ENCODE measurements at regions not wholly inside any gene's neighbourhood (a gene's known extent, or its start where the extent isn't known, plus 50 kb on each side); places are given as distances from the start of the nearest gene placed in this dataset.
"Not testable (repeated sequence)": the region's sequence is repeated elsewhere in the genome, so short reads cannot be mapped to it uniquely, and the experiment has no call there.

- H3K4me3 ChIP-seq (ENCODE audit: low read length): no peak overlapping the region
- DNase-seq (ENCODE audit: low read depth): no peak
- no peak for TF ChIP-seq CTCF (conservative IDR thresholded peaks at IDR 0.05; ENCODE audit: low read length)
These were observed 1414.6 kb downstream of the SLITRK1 start for GRCh38 chr13:82467626-82468025.

- H3K4me3 ChIP-seq (ENCODE audit: low read length); DNase-seq (ENCODE audit: low read depth): not testable (repeated sequence)
These were observed 1422.7 kb downstream of the SLITRK1 start for GRCh38 chr13:82459575-82459974.

GRCh38 chr13:82458169-82458568 lies 1424.1 kb downstream of the SLITRK1 start:
- no peak for TF ChIP-seq CTCF (conservative IDR thresholded peaks at IDR 0.05; ENCODE audit: low read length)
- H3K4me3 ChIP-seq (ENCODE audit: low read length): no peak overlapping the region
- DNase-seq (ENCODE audit: low read depth): no peak

GRCh38 chr13:82457548-82457947 lies 1424.7 kb downstream of the SLITRK1 start:
- H3K4me3 ChIP-seq (ENCODE audit: low read length); DNase-seq (ENCODE audit: low read depth): not testable (repeated sequence)

GRCh38 chr13:82447416-82448077 lies 1434.7 kb downstream of the SLITRK1 start:
- H3K4me3 ChIP-seq (ENCODE audit: low read length): no peak overlapping the region
- no peak for TF ChIP-seq CTCF (conservative IDR thresholded peaks at IDR 0.05; ENCODE audit: low read length)
- no peak for DNase-seq (ENCODE audit: low read depth)

GRCh38 chr13:82439159-82439904 lies 1442.9 kb downstream of the SLITRK1 start:
- TF ChIP-seq CTCF (conservative IDR thresholded peaks at IDR 0.05; ENCODE audit: low read length): no peak
- DNase-seq (ENCODE audit: low read depth): no peak
- H3K4me3 ChIP-seq (ENCODE audit: low read length): no peak overlapping the region

GRCh38 chr13:82438320-82438719 lies 1444.0 kb downstream of the SLITRK1 start:
- no peak for TF ChIP-seq CTCF (conservative IDR thresholded peaks at IDR 0.05; ENCODE audit: low read length)
- no peak overlapping the region for H3K4me3 ChIP-seq (ENCODE audit: low read length)
- DNase-seq (ENCODE audit: low read depth): no peak

- no peak for TF ChIP-seq CTCF (conservative IDR thresholded peaks at IDR 0.05; ENCODE audit: low read length)
- no peak for DNase-seq (ENCODE audit: low read depth)
- H3K4me3 ChIP-seq (ENCODE audit: low read length): no peak overlapping the region
These were observed 1446.1 kb downstream of the SLITRK1 start for GRCh38 chr13:82436099-82436585.

Measured in AG10803 (cell line).